Neural cell (in vitro differentiated cells): ENCODE measurements at regions not wholly inside any gene's neighbourhood (a gene's known extent, or its start where the extent isn't known, plus 50 kb on each side); places are given as distances from the start of the nearest gene placed in this dataset.

Source experiments
- H2AFZ ChIP-seq: fragments of 200-600, 300-800 bp; sonication (generic), shearing (Covaris generic); 2 replicates; pipeline ENCODE4 v1.6.0; 2014; ENCODE audit warnings: low read depth, mild to moderate bottlenecking, antibody characterized with exemption, low read length, moderate library complexity
- H3F3A ChIP-seq: fragments of 200-600 bp; shearing (Covaris generic); 2 replicates; pipeline ENCODE4 v1.6.1; 2016; ENCODE audit warnings: mild to moderate bottlenecking, moderate library complexity, mixed read lengths, antibody characterized with exemption, low read length; ENCODE audit not compliant: insufficient read depth, poor library complexity, severe bottlenecking
- H3K27ac ChIP-seq: fragments of 200-600, 300-800 bp; sonication (generic), shearing (Covaris generic); 2 replicates; pipeline ENCODE4 v1.5.1; 2014; ENCODE audit warnings: mild to moderate bottlenecking, low read length, moderate library complexity
- H3K27me3 ChIP-seq: fragments of 300-800, 200-600 bp; sonication (generic), shearing (Covaris generic); 2 replicates; pipeline ENCODE4 v1.6.0; 2014; ENCODE audit warnings: mild to moderate bottlenecking, low read depth, low read length, moderate library complexity; ENCODE audit not compliant: insufficient read depth
- H3K36me3 ChIP-seq: fragments of 300-800, 200-600 bp; sonication (generic), shearing (Covaris generic); 2 replicates; pipeline ENCODE4 v1.5.1; 2014; ENCODE audit warnings: mild to moderate bottlenecking, antibody characterized with exemption, low read length, moderate library complexity; ENCODE audit not compliant: insufficient read depth
- H3K4me2 ChIP-seq: fragments of 300-800, 200-600 bp; sonication (generic), shearing (Covaris generic); 2 replicates; pipeline ENCODE4 v1.6.0; 2014; ENCODE audit warnings: mild to moderate bottlenecking, low read length
- H3K4me3 ChIP-seq: fragments of 300-800, 200-600 bp; sonication (generic), shearing (Covaris generic); 2 replicates; pipeline ENCODE4 v1.5.1; 2014; ENCODE audit warnings: mild to moderate bottlenecking, low read length, moderate library complexity
- H3K79me2 ChIP-seq: fragments of 200-600 bp; shearing (Covaris generic); replicated peaks from 2 replicates; pipeline ENCODE4 v1.6.0; 2014; ENCODE audit warnings: mild to moderate bottlenecking, low read length, moderate library complexity; ENCODE audit not compliant: insufficient read depth
- H3K9ac ChIP-seq: fragments of 300-800, 200-600 bp; sonication (generic), shearing (Covaris generic); 2 replicates; pipeline ENCODE4 v1.6.1; 2016; ENCODE audit warnings: mild to moderate bottlenecking, low read length, mixed read lengths
- H3K9me2 ChIP-seq: fragments of 200-600 bp; shearing (Covaris generic); 2 replicates; pipeline ENCODE4 v1.6.1; 2016; ENCODE audit warnings: mild to moderate bottlenecking, low read length, mixed read lengths; ENCODE audit not compliant: insufficient read depth
- H3K9me3 ChIP-seq: fragments of 200-600, 300-800 bp; sonication (generic), shearing (Covaris generic); 2 replicates; pipeline ENCODE4 v1.6.1; 2016; ENCODE audit warnings: mild to moderate bottlenecking, mixed run types, low read length, moderate library complexity, mixed read lengths
- H4K20me1 ChIP-seq: fragments of 200-600 bp; shearing (Covaris generic); 2 replicates; pipeline ENCODE4 v1.6.1; 2016; ENCODE audit warnings: mild to moderate bottlenecking, mixed run types; ENCODE audit not compliant: insufficient read depth
- EP300 ChIP-seq: fragments of 450-650 bp; conservative IDR thresholded peaks from 2 replicates; pipeline ENCODE4 v1.6.1; 2014; ENCODE audit warnings: antibody characterized with exemption, mild to moderate bottlenecking, moderate library complexity; ENCODE audit not compliant: poor library complexity, severe bottlenecking
- EZH2 ChIP-seq: fragments of 200-600, 300-800 bp; shearing (Covaris generic), sonication (generic); IDR thresholded peaks from 2 replicates; pipeline ENCODE4 v1.6.1; 2014; ENCODE audit warnings: antibody characterized with exemption, low read length, borderline replicate concordance, mild to moderate bottlenecking; ENCODE audit not compliant: insufficient read depth, poor library complexity, severe bottlenecking
- MXI1 ChIP-seq: fragments of 450-650 bp; conservative IDR thresholded peaks from 2 replicates; pipeline ENCODE4 v1.6.1; 2014; ENCODE audit warnings: antibody characterized with exemption, mild to moderate bottlenecking; ENCODE audit not compliant: poor library complexity, severe bottlenecking
- POLR2AphosphoS5 ChIP-seq: IDR thresholded peaks from 2 replicates; pipeline ENCODE4 v1.6.1; 2012
- RAD21 ChIP-seq: fragments of 450-650 bp; conservative IDR thresholded peaks from 2 replicates; pipeline ENCODE4 v1.6.1; 2014; ENCODE audit warnings: antibody characterized with exemption, mild to moderate bottlenecking, moderate library complexity
- SMC3 ChIP-seq: fragments of 450-650 bp; conservative IDR thresholded peaks from 2 replicates; pipeline ENCODE4 v1.6.1; 2014; ENCODE audit warnings: antibody characterized with exemption, mild to moderate bottlenecking, moderate library complexity; ENCODE audit not compliant: poor library complexity
- TAF1 ChIP-seq: IDR thresholded peaks from 2 replicates; pipeline ENCODE4 v1.6.1; 2012; ENCODE audit warnings: low read depth
- TF ChIP-seq, protein P1 (sequence below): fragments of 450-650 bp; IDR thresholded peaks from 2 replicates; pipeline ENCODE4 v1.5.1; 2014; ENCODE audit warnings: antibody characterized with exemption, mild to moderate bottlenecking, moderate library complexity; ENCODE audit not compliant: poor library complexity, severe bottlenecking
- TF ChIP-seq, protein P2 (sequence below): IDR thresholded peaks from 2 replicates; pipeline ENCODE4 v1.6.1; 2012; ENCODE audit warnings: borderline replicate concordance

DNA sequence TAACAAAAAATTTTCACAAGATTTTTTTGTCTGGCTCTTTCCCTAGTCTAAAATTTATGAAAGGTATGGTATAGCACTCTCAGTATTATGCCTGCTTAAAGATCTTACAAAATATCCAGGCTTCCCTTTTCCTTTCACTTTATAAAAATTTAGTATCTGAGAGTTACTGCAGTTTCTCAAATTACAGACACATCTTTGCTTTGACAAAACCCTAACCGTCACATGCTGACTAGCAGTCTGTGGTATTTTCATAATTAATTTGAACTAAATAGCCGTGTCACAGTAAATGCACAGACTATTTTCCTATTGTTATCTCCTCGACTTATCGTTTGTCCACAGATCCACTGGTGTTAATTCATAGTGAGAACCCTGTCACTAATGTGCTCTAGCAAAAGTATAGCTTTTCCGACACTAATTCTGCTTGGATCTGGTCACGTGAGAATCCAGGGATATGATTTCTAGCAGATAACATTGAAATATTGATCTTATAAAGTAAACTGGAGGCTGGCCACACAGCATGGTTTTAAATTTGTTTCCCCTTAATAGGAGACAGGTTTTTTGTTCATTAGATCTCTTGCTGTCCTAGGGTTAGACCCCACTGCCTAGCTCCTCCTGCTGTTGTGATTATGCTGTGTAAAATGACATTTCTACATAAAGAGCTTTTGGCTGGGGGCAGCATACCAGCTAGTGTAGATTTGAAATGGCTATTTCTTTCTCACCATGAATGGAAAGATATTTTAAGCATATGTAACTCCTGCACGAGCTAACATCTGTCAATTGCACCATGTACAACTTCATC is 340.6 kb upstream of the SASH1 start:
- Histone ChIP-seq H3K36me3 (no peaks in the 10 kb centered on the region), H3K4me3 (no peak overlapping the region), H3K27me3 (no peaks in the 10 kb centered on the region), H3K9me2 (no peaks in the 10 kb centered on the region), H3K9me3 (no peaks in the 10 kb centered on the region), H3K9ac (no peak overlapping the region), H4K20me1 (no peaks in the 10 kb centered on the region), H3K79me2 (no peaks in the 10 kb centered on the region), H3K4me2 (no peak overlapping the region), H2AFZ (no peak overlapping the region), H3F3A (no peaks in the 10 kb centered on the region), H3K27ac (no peak overlapping the region)
- peak; percentile 23 for TF ChIP-seq RAD21
- TF ChIP-seq, protein P1, sequence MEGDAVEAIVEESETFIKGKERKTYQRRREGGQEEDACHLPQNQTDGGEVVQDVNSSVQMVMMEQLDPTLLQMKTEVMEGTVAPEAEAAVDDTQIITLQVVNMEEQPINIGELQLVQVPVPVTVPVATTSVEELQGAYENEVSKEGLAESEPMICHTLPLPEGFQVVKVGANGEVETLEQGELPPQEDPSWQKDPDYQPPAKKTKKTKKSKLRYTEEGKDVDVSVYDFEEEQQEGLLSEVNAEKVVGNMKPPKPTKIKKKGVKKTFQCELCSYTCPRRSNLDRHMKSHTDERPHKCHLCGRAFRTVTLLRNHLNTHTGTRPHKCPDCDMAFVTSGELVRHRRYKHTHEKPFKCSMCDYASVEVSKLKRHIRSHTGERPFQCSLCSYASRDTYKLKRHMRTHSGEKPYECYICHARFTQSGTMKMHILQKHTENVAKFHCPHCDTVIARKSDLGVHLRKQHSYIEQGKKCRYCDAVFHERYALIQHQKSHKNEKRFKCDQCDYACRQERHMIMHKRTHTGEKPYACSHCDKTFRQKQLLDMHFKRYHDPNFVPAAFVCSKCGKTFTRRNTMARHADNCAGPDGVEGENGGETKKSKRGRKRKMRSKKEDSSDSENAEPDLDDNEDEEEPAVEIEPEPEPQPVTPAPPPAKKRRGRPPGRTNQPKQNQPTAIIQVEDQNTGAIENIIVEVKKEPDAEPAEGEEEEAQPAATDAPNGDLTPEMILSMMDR, result no peak
- TF ChIP-seq SMC3, result peak; percentile 13

DNA sequence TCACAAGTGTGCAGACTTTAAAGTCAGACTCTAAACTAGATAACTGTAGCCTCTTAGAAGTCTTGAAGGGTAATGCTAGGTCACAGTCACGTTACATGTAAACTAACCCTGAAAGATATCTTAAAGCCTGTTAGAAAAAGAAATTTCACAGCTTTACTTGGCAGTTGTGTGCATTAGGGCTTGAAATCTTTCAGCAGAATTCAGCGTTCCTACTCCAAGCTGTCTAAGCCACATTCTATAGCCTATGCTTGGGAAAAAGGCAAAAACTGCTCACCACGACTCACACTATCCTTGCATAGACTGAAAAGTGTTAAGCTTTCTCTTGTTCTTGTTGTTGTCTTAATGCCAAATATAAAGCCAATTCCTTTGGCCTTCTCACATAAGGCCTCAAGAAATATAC is 338.0 kb upstream of the SASH1 start:
- Histone ChIP-seq H3K27me3 (no peaks in the 10 kb centered on the region), H3K36me3 (no peaks in the 10 kb centered on the region), H4K20me1 (no peaks in the 10 kb centered on the region), H3K4me2 (no peak overlapping the region), H3K9ac (no peak overlapping the region), H3K4me3 (no peak overlapping the region), H3K9me3 (no peaks in the 10 kb centered on the region), H3K79me2 (no peaks in the 10 kb centered on the region), H2AFZ (no peak overlapping the region), H3K9me2 (no peaks in the 10 kb centered on the region), H3F3A (no peaks in the 10 kb centered on the region), H3K27ac (no peak overlapping the region)
- TF ChIP-seq, protein P2, sequence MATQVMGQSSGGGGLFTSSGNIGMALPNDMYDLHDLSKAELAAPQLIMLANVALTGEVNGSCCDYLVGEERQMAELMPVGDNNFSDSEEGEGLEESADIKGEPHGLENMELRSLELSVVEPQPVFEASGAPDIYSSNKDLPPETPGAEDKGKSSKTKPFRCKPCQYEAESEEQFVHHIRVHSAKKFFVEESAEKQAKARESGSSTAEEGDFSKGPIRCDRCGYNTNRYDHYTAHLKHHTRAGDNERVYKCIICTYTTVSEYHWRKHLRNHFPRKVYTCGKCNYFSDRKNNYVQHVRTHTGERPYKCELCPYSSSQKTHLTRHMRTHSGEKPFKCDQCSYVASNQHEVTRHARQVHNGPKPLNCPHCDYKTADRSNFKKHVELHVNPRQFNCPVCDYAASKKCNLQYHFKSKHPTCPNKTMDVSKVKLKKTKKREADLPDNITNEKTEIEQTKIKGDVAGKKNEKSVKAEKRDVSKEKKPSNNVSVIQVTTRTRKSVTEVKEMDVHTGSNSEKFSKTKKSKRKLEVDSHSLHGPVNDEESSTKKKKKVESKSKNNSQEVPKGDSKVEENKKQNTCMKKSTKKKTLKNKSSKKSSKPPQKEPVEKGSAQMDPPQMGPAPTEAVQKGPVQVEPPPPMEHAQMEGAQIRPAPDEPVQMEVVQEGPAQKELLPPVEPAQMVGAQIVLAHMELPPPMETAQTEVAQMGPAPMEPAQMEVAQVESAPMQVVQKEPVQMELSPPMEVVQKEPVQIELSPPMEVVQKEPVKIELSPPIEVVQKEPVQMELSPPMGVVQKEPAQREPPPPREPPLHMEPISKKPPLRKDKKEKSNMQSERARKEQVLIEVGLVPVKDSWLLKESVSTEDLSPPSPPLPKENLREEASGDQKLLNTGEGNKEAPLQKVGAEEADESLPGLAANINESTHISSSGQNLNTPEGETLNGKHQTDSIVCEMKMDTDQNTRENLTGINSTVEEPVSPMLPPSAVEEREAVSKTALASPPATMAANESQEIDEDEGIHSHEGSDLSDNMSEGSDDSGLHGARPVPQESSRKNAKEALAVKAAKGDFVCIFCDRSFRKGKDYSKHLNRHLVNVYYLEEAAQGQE, result no peak

DNA sequence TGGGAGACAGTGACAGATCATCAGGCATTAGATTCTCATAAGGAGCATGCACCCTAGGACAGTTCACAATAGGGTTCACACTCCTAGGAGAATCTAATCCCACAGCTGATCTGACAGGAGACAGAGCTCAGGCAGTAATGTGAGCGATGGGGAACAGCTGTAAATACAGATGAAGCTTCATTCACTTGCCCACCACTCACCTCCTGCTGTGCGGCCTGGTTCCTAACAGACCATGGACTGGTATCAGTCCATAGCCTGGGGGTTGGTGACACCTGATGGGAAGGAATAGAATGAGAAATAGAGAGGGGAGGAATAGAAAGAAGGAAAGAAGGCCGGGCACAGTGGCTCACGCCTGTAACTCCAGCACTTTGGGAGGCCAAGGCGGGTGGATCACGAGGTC is 336.8 kb upstream of the SASH1 start:
- TF ChIP-seq, protein P1, result no peak
- TF ChIP-seq POLR2AphosphoS5 (no peak), MXI1 (no peak), SMC3 (no peak), EP300 (no peak), TAF1 (no peak), RAD21 (no peak), EZH2 (no peak)
- TF ChIP-seq, protein P2, result no peak
- no peak overlapping the region for H3K9ac ChIP-seq
- no peaks in the 10 kb centered on the region for H3K79me2 ChIP-seq
- H3K36me3 ChIP-seq, result no peaks in the 10 kb centered on the region
- H3K9me2 ChIP-seq, result no peaks in the 10 kb centered on the region
- H4K20me1 ChIP-seq, result no peaks in the 10 kb centered on the region
- no peak overlapping the region for H3K27ac ChIP-seq
- no peaks in the 10 kb centered on the region for H3F3A ChIP-seq
- H3K4me2 ChIP-seq, result no peak overlapping the region
- no peaks in the 10 kb centered on the region for H3K27me3 ChIP-seq
- H3K4me3 ChIP-seq, result no peak overlapping the region
- H2AFZ ChIP-seq, result no peak overlapping the region
- peaks cover 5% of the 10 kb centered on the region for H3K9me3 ChIP-seq
